ENCODE measurements at regions not wholly inside any gene's neighbourhood (a gene's known extent, or its start where the extent isn't known, plus 50 kb on each side); places are given as distances from the start of the nearest gene placed in this dataset.
A peak's percentile ranks its signal among the peaks of the same experiment; 100 is the strongest.

DNA sequence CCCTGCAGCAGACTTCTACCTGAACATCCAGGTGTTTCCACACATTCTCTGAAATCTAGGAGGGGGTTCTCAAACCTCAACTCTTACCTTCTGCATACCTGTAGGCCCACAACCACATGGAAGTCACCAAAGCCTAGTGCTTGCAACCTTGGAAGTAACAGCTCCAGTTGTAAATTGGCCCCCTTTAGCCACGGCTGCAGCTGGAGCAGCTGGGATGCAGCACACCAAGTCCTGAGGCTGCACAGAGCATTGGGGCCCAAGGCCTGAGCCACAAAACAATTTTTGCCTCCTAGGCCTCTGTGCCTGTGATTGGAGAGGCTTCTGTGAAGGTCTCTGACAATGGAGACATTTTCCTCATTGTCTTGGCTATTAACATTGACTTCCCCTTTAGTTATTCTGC, 772.4 kb upstream of the INTU start:
- no peak overlapping the region for H3K4me3 ChIP-seq (replicated peaks; ENCODE audit: insufficient read depth, low read length)
- TF ChIP-seq, protein P1, sequence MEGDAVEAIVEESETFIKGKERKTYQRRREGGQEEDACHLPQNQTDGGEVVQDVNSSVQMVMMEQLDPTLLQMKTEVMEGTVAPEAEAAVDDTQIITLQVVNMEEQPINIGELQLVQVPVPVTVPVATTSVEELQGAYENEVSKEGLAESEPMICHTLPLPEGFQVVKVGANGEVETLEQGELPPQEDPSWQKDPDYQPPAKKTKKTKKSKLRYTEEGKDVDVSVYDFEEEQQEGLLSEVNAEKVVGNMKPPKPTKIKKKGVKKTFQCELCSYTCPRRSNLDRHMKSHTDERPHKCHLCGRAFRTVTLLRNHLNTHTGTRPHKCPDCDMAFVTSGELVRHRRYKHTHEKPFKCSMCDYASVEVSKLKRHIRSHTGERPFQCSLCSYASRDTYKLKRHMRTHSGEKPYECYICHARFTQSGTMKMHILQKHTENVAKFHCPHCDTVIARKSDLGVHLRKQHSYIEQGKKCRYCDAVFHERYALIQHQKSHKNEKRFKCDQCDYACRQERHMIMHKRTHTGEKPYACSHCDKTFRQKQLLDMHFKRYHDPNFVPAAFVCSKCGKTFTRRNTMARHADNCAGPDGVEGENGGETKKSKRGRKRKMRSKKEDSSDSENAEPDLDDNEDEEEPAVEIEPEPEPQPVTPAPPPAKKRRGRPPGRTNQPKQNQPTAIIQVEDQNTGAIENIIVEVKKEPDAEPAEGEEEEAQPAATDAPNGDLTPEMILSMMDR (IDR thresholded peaks at IDR 0.05; ENCODE audit: insufficient read depth, low read length), result no peak
- no peak for TF ChIP-seq POLR2AphosphoS5 (IDR thresholded peaks at IDR 0.05; ENCODE audit: low read depth)
- TF ChIP-seq, protein P2, sequence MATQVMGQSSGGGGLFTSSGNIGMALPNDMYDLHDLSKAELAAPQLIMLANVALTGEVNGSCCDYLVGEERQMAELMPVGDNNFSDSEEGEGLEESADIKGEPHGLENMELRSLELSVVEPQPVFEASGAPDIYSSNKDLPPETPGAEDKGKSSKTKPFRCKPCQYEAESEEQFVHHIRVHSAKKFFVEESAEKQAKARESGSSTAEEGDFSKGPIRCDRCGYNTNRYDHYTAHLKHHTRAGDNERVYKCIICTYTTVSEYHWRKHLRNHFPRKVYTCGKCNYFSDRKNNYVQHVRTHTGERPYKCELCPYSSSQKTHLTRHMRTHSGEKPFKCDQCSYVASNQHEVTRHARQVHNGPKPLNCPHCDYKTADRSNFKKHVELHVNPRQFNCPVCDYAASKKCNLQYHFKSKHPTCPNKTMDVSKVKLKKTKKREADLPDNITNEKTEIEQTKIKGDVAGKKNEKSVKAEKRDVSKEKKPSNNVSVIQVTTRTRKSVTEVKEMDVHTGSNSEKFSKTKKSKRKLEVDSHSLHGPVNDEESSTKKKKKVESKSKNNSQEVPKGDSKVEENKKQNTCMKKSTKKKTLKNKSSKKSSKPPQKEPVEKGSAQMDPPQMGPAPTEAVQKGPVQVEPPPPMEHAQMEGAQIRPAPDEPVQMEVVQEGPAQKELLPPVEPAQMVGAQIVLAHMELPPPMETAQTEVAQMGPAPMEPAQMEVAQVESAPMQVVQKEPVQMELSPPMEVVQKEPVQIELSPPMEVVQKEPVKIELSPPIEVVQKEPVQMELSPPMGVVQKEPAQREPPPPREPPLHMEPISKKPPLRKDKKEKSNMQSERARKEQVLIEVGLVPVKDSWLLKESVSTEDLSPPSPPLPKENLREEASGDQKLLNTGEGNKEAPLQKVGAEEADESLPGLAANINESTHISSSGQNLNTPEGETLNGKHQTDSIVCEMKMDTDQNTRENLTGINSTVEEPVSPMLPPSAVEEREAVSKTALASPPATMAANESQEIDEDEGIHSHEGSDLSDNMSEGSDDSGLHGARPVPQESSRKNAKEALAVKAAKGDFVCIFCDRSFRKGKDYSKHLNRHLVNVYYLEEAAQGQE (IDR thresholded peaks at IDR 0.05; ENCODE audit: insufficient replicate concordance, low read depth), result no peak
- peak; percentile 6; the same call in 1 of the 2 replicates for TF ChIP-seq SPI1 (IDR thresholded peaks at IDR 0.05; ENCODE audit: borderline replicate concordance, low read depth)
- no peak for TF ChIP-seq GABPA (IDR thresholded peaks at IDR 0.05; ENCODE audit: low read depth)
- no peak overlapping the region for H3K27ac ChIP-seq (replicated peaks)
- DNase-seq (ENCODE audit: low read depth in 1 of 2, low spot score in 1 of 2), result no peak
- no peaks in the 10 kb centered on the region for H3K27me3 ChIP-seq (ENCODE audit: insufficient read depth, poor library complexity, severe bottlenecking)

DNA sequence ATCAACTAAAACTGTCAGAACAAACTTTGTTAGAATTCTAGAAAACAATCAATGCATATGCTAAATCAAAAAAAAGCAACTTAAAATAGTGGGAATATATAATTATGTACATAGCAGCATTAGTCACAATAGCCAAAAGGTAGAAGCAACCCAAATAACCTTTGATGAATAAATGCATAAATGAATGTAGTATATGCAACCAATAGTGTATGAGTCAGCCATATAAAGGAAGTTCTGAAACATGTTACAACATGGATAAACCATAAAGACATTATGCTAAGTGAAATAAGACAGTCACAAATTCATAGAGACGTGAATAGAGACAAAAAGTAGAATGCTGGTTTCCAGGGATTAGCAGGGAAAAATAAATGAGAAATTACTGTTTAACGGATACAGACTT, 762.8 kb upstream of the INTU start:
- Histone ChIP-seq H3K27ac (replicated peaks) (no peak overlapping the region), H3K4me3 (replicated peaks; ENCODE audit: insufficient read depth, low read length) (no peak overlapping the region), H3K27me3 (ENCODE audit: insufficient read depth, poor library complexity, severe bottlenecking) (no peaks in the 10 kb centered on the region)
- TF ChIP-seq, protein P1 (IDR thresholded peaks at IDR 0.05; ENCODE audit: insufficient read depth, low read length), result no peak
- TF ChIP-seq GABPA (IDR thresholded peaks at IDR 0.05; ENCODE audit: low read depth) (no peak), POLR2AphosphoS5 (IDR thresholded peaks at IDR 0.05; ENCODE audit: low read depth) (no peak), SPI1 (IDR thresholded peaks at IDR 0.05; ENCODE audit: borderline replicate concordance, low read depth) (no peak)
- TF ChIP-seq, protein P2 (IDR thresholded peaks at IDR 0.05; ENCODE audit: insufficient replicate concordance, low read depth), result no peak
- no peak for DNase-seq (ENCODE audit: low read depth in 1 of 2, low spot score in 1 of 2)

DNA sequence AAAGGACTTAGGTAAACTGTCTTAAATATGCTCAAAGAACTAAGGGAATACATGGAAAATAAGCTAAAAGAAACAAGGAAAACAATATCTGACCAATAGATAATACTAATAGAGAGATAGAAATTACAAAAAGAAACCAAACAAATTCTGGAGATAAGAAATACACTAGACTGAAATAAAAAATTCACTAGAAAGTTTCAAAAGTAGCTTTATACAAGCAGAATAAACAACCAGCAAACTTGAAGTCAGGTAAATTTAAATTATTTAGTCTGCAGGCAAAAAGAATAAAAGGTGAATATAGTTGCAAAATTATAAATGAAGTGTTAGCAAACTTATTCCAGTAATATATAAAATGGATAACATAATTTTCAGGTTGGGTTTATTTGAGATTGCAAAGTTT, 760.9 kb upstream of the INTU start:
- H3K4me3 ChIP-seq (replicated peaks; ENCODE audit: insufficient read depth, low read length), result no peak overlapping the region
- H3K27ac ChIP-seq (replicated peaks), result no peak overlapping the region
- TF ChIP-seq POLR2AphosphoS5 (IDR thresholded peaks at IDR 0.05; ENCODE audit: low read depth) (no peak), SPI1 (IDR thresholded peaks at IDR 0.05; ENCODE audit: borderline replicate concordance, low read depth) (no peak), GABPA (IDR thresholded peaks at IDR 0.05; ENCODE audit: low read depth) (no peak)
- TF ChIP-seq, protein P2 (IDR thresholded peaks at IDR 0.05; ENCODE audit: insufficient replicate concordance, low read depth), result no peak
- TF ChIP-seq, protein P1 (IDR thresholded peaks at IDR 0.05; ENCODE audit: insufficient read depth, low read length), result no peak
- H3K27me3 ChIP-seq (ENCODE audit: insufficient read depth, poor library complexity, severe bottlenecking), result no peaks in the 10 kb centered on the region
- no peak for DNase-seq (ENCODE audit: low read depth in 1 of 2, low spot score in 1 of 2)

All from HL-60 (cell line).